ENCODE measurements at regions not wholly inside any gene's neighbourhood (a gene's known extent, or its start where the extent isn't known, plus 50 kb on each side); places are given as distances from the start of the nearest gene placed in this dataset.

- no peak for TF ChIP-seq CTCF (IDR thresholded peaks at IDR 0.05; ENCODE audit: low read depth, low read length)
- no peak for TF ChIP-seq EZH2phosphoT487 (IDR thresholded peaks at IDR 0.05; ENCODE audit: low read depth)
Measured at GRCh38 chr10:105598207-105598606, 957.1 kb downstream of the SORCS3 start.

Data from OCI-LY3 (cell line).